GM11168 (cell line): ENCODE measurements at regions not wholly inside any gene's neighbourhood (a gene's known extent, or its start where the extent isn't known, plus 50 kb on each side); places are given as distances from the start of the nearest gene placed in this dataset.

ENCODE experiments used
- in situ Hi-C: fragments of 300-500 bp; cut with MboI; formaldehyde crosslinking; loops from one replicate; pipeline ENCODE4 v1.12.0; 2022; ENCODE audit warnings: low sequenced_read_pairs; ENCODE audit not compliant: unreplicated experiment

- in situ Hi-C loops, result no loop called here
These were observed 237.0 kb downstream of the IKZF2 start for GRCh38 chr2:212914392-212914791.

GRCh38 chr2:212913640-212914306 is 237.6 kb downstream of the IKZF2 start:
- in situ Hi-C loops, result no loop called here

GRCh38 chr2:212912445-212913103 is 238.8 kb downstream of the IKZF2 start:
- in situ Hi-C loops, result no loop called here

GRCh38 chr2:212911011-212911410 is 240.4 kb downstream of the IKZF2 start:
- in situ Hi-C loops, result no loop called here

- in situ Hi-C loops, result no loop called here
These were observed 242.6 kb downstream of the IKZF2 start for GRCh38 chr2:212908682-212909435.

- in situ Hi-C loops, result no loop called here
These were observed 243.4 kb downstream of the IKZF2 start for GRCh38 chr2:212908031-212908430.

- in situ Hi-C loops, result no loop called here
These were observed 244.8 kb downstream of the IKZF2 start for GRCh38 chr2:212906620-212907019.

GRCh38 chr2:212905640-212906201 is 245.7 kb downstream of the IKZF2 start:
- in situ Hi-C loops, result no loop called here

- in situ Hi-C loops, result no loop called here
These were observed 246.8 kb downstream of the IKZF2 start for GRCh38 chr2:212904646-212905045.

- in situ Hi-C loops, result no loop called here
These were observed 248.0 kb downstream of the IKZF2 start for GRCh38 chr2:212903413-212903812.

- in situ Hi-C loops, result no loop called here
These were observed 249.0 kb downstream of the IKZF2 start for GRCh38 chr2:212902421-212902820.

- in situ Hi-C loops, result no loop called here
These were observed 249.7 kb downstream of the IKZF2 start for GRCh38 chr2:212901604-212902275.

- in situ Hi-C loops, result no loop called here
These were observed 250.7 kb downstream of the IKZF2 start for GRCh38 chr2:212900715-212901114.

GRCh38 chr2:212898011-212898410 is 253.4 kb downstream of the IKZF2 start:
- in situ Hi-C loops, result no loop called here

- in situ Hi-C loops, result no loop called here
These were observed 254.1 kb downstream of the IKZF2 start for GRCh38 chr2:212897296-212897695.

- in situ Hi-C loops, result no loop called here
These were observed 257.4 kb downstream of the IKZF2 start for GRCh38 chr2:212894026-212894425.

- in situ Hi-C loops, result no loop called here
These were observed 258.2 kb downstream of the IKZF2 start for GRCh38 chr2:212893216-212893615.

- in situ Hi-C loops, result no loop called here
These were observed 259.2 kb downstream of the IKZF2 start for GRCh38 chr2:212892193-212892592.

- in situ Hi-C loops, result no loop called here
These were observed 259.8 kb downstream of the IKZF2 start for GRCh38 chr2:212891580-212891979.

GRCh38 chr2:212882626-212883025 is 268.8 kb downstream of the IKZF2 start:
- in situ Hi-C loops, result no loop called here
